ENCODE measurements at regions not wholly inside any gene's neighbourhood (a gene's known extent, or its start where the extent isn't known, plus 50 kb on each side); places are given as distances from the start of the nearest gene placed in this dataset.
A peak's percentile ranks its signal among the peaks of the same experiment; 100 is the strongest.

GRCh38 chr12:59839514-59839913 lies 243.7 kb downstream of the SLC16A7 start:
- DNase-seq, result peak; percentile 33

- DNase-seq, result no peak
These were observed 247.5 kb downstream of the SLC16A7 start for GRCh38 chr12:59843260-59843843.

- DNase-seq, result no peak
These were observed 248.9 kb downstream of the SLC16A7 start for GRCh38 chr12:59844750-59845149.

- DNase-seq, result no peak
These were observed 249.5 kb downstream of the SLC16A7 start for GRCh38 chr12:59845293-59845692.

- DNase-seq, result no peak
These were observed 251.3 kb downstream of the SLC16A7 start for GRCh38 chr12:59847127-59847526.

GRCh38 chr12:59850268-59850667 lies 254.4 kb downstream of the SLC16A7 start:
- no peak for DNase-seq

GRCh38 chr12:59858508-59859170 lies 262.8 kb downstream of the SLC16A7 start:
- DNase-seq, result no peak

GRCh38 chr12:59859171-59859510 lies 263.3 kb downstream of the SLC16A7 start:
- DNase-seq, result no peak

- DNase-seq, result no peak
These were observed 265.8 kb downstream of the SLC16A7 start for GRCh38 chr12:59861635-59862034.

GRCh38 chr12:59867055-59867454 lies 271.2 kb downstream of the SLC16A7 start:
- peak; percentile 13 for DNase-seq

- DNase-seq, result peak; percentile 13
These were observed 271.9 kb downstream of the SLC16A7 start for GRCh38 chr12:59867689-59868088.

GRCh38 chr12:59871779-59872178 lies 275.9 kb downstream of the SLC16A7 start:
- DNase-seq, result no peak

GRCh38 chr12:59873136-59873535 lies 277.3 kb downstream of the SLC16A7 start:
- DNase-seq, result no peak

- no peak for DNase-seq
These were observed 279.0 kb downstream of the SLC16A7 start for GRCh38 chr12:59874781-59875180.

- no peak for DNase-seq
These were observed 290.4 kb downstream of the SLC16A7 start for GRCh38 chr12:59886131-59886733.

- DNase-seq, result no peak
These were observed 291.3 kb downstream of the SLC16A7 start for GRCh38 chr12:59887178-59887577.

- DNase-seq, result no peak
These were observed 295.2 kb downstream of the SLC16A7 start for GRCh38 chr12:59890896-59891579.

- DNase-seq, result no peak
These were observed 299.4 kb downstream of the SLC16A7 start for GRCh38 chr12:59895166-59895775.

- peak; percentile 72 for DNase-seq
These were observed 309.2 kb downstream of the SLC16A7 start for GRCh38 chr12:59904874-59905521.

GRCh38 chr12:59911516-59911915 lies 315.7 kb downstream of the SLC16A7 start:
- no peak for DNase-seq

GRCh38 chr12:59916988-59917387 lies 321.2 kb downstream of the SLC16A7 start:
- DNase-seq, result no peak

- peak; percentile 15 for DNase-seq
These were observed 331.2 kb downstream of the SLC16A7 start for GRCh38 chr12:59927032-59927431.

GRCh38 chr12:59928416-59928815 lies 332.6 kb downstream of the SLC16A7 start:
- DNase-seq, result no peak

Data from EL (cell line).